Pancreas (tissue), 10 donors: ENCODE measurements at regions not wholly inside any gene's neighbourhood (a gene's known extent, or its start where the extent isn't known, plus 50 kb on each side); places are given as distances from the start of the nearest gene placed in this dataset.

Source experiments
- ATAC-seq, 4 donors: fragments of 200-7000 bp; cut with Tn5 transposase; one replicate each; pipeline versions ENCODE4 v1.8.0 to v1.9.1; 2020; ENCODE audit warnings: mild to moderate bottlenecking in 4 of 4, moderate library complexity in 4 of 4
- DNase-seq, 6 donors: peaks; one replicate each; pipeline ENCODE4 v3.0.0-alpha.2; 2020
- FAIRE-seq: peaks from 2 replicates; lab custom pipeline; 2012; peaks lifted over from hg19 to GRCh38; lab: Jason Lieb, UNC
- H3K27ac ChIP-seq, 4 donors: fragments of 200-600 bp; sonication (generic); 1 replicate in 3 of 4; 2 replicates in 1 of 4; pipeline versions ENCODE4 v1.5.0 to v1.8.0; 2020
- H3K27me3 ChIP-seq, 4 donors: fragments of 200-600 bp; one replicate each; pipeline ENCODE4 v1.8.0; 2021
- H3K36me3 ChIP-seq, 3 donors: fragments of 200-600 bp; sonication (generic) in 1 of 3; one replicate each; pipeline versions ENCODE4 v1.5.0 to v1.8.0; 2020 to 2021
- H3K4me1 ChIP-seq, 3 donors: fragments of 200-600 bp; one replicate each; pipeline ENCODE4 v1.8.0; 2021
- H3K4me3 ChIP-seq, 4 donors: fragments of 200-600 bp; sonication (generic) in 2 of 4; one replicate each; pipeline versions ENCODE4 v1.5.0 to v1.8.0; 2020 to 2021
- H3K9me3 ChIP-seq, 4 donors: fragments of 200-600 bp; one replicate each; pipeline ENCODE4 v1.8.0; 2021
- CTCF ChIP-seq, 4 donors: fragments of 200-600 bp; sonication (generic) in 3 of 4; IDR thresholded peaks; one replicate each; pipeline versions ENCODE4 v1.5.0 to v1.8.0; 2021; ENCODE audit warnings: antibody characterized with exemption in 4 of 4
- WGBS, 2 donors: extraction: QIAGEN DNeasy Blood & Tissue Kit; methylation state at CpG; one replicate each; pipeline ENCODE4 v1.1.7; 2013; 5-methylcytosine and 5-hydroxymethylcytosine counted together
- intact Hi-C, 3 donors: fragments of 100-400 bp; cut with DNase I; formaldehyde crosslinking; loops; one replicate each; pipeline versions ENCODE4 v1.11.1 to v1.14.2; 2022
- donor health status: healthy with polysubstance abuse.
- donor health status: DM: no; HTN: no; CAD: no; lungs with moderate emphysema.
- donor health status: DM: no; HTN: no; CAD: no.
- donor health status: control.
- donor health status: control.
- donor health status: Bipolar disorder and iron deficiency.
- donor health status: DM: yes; HTN: yes; CAD: no.
- donor health status: DM: no; HTN: no; CAD: no.
- donor health status: DM: no; HTN: no; CAD: no.
- donor health status: DM: yes; HTN: yes; CAD: no.

GRCh38 chr5:155530046-155530445, 516.5 kb downstream of the KIF4B start:
- H3K27ac ChIP-seq, result no peak overlapping the region
- H3K9me3 ChIP-seq, result no peaks in the 10 kb centered on the region
- ATAC-seq (no peak), DNase-seq (no peak), FAIRE-seq (no peak)
- intact Hi-C loops, result no loop called here
- H3K4me3 ChIP-seq, result no peak overlapping the region
- H3K4me1 ChIP-seq, result no peaks in the 10 kb centered on the region
- no peak for TF ChIP-seq CTCF (IDR thresholded peaks at IDR 0.05)
- H3K27me3 ChIP-seq, result no peaks in the 10 kb centered on the region
- no peaks in the 10 kb centered on the region for H3K36me3 ChIP-seq

GRCh38 chr5:155532621-155533311, 519.2 kb downstream of the KIF4B start:
- WGBS, 2 donors, result 36 to 43% methylated on average over 4 of the region's 4 CpGs
- H3K4me1 ChIP-seq, result no peaks in the 10 kb centered on the region
- FAIRE-seq, result no peak
- no peak for DNase-seq
- no peak for ATAC-seq
- no peak overlapping the region for H3K4me3 ChIP-seq
- H3K9me3 ChIP-seq, result no peaks in the 10 kb centered on the region
- H3K27me3 ChIP-seq, result no peaks in the 10 kb centered on the region
- H3K36me3 ChIP-seq, result no peaks in the 10 kb centered on the region
- H3K27ac ChIP-seq, result no peak overlapping the region
- no peak for TF ChIP-seq CTCF (IDR thresholded peaks at IDR 0.05)
- intact Hi-C loops, result no loop called here

- intact Hi-C loops, result no loop called here
- H3K36me3 ChIP-seq, result no peaks in the 10 kb centered on the region
- no peak for DNase-seq
- 4 to 6% methylated on average over 2 of the region's 2 CpGs for WGBS, 2 donors
- no peak for TF ChIP-seq CTCF (IDR thresholded peaks at IDR 0.05)
- H3K4me3 ChIP-seq, result no peak overlapping the region
- no peaks in the 10 kb centered on the region for H3K4me1 ChIP-seq
- FAIRE-seq, result no peak
- no peak for ATAC-seq
- no peaks in the 10 kb centered on the region for H3K27me3 ChIP-seq
- no peak overlapping the region for H3K27ac ChIP-seq
- H3K9me3 ChIP-seq, result no peaks in the 10 kb centered on the region
These were observed 526.5 kb downstream of the KIF4B start for GRCh38 chr5:155540000-155540595.

GRCh38 chr5:155546075-155546474, 532.5 kb downstream of the KIF4B start:
- ATAC-seq (peak in 1 of 4 donors; percentile 28), FAIRE-seq (no peak), DNase-seq (no peak)
- Histone ChIP-seq H3K4me1 (no peaks in the 10 kb centered on the region), H3K36me3 (no peaks in the 10 kb centered on the region), H3K4me3 (no peak overlapping the region), H3K27me3 (no peaks in the 10 kb centered on the region), H3K9me3 (no peaks in the 10 kb centered on the region), H3K27ac (no peak overlapping the region)
- intact Hi-C loops, result no loop called here
- no peak for TF ChIP-seq CTCF (IDR thresholded peaks at IDR 0.05)

GRCh38 chr5:155554500-155554899, 540.9 kb downstream of the KIF4B start:
- no peak for TF ChIP-seq CTCF (IDR thresholded peaks at IDR 0.05)
- FAIRE-seq (no peak), ATAC-seq (no peak), DNase-seq (no peak)
- no peaks in the 10 kb centered on the region for H3K9me3 ChIP-seq
- H3K4me1 ChIP-seq, result no peaks in the 10 kb centered on the region
- 41 to 46% methylated on average over 3 of the region's 3 CpGs for WGBS, 2 donors
- intact Hi-C loops, result no loop called here
- no peak overlapping the region for H3K27ac ChIP-seq
- H3K4me3 ChIP-seq, result no peak overlapping the region
- no peaks in the 10 kb centered on the region for H3K36me3 ChIP-seq
- no peaks in the 10 kb centered on the region for H3K27me3 ChIP-seq
